GM18861 (cell line): ENCODE measurements at regions not wholly inside any gene's neighbourhood (a gene's known extent, or its start where the extent isn't known, plus 50 kb on each side); places are given as distances from the start of the nearest gene placed in this dataset.

ENCODE experiments used
- ATAC-seq: cut with Tn5 transposase; IDR thresholded peaks from one replicate; pipeline ENCODE4 v1.9.1; 2021; ENCODE audit not compliant: unreplicated experiment

- ATAC-seq, result peak; percentile 81
Observed at GRCh38 chr7:46695051-46695708, 774.1 kb upstream of the IGFBP3 start.

- no peak for ATAC-seq
Observed at GRCh38 chr7:46694058-46694457, 773.0 kb upstream of the IGFBP3 start.

DNA sequence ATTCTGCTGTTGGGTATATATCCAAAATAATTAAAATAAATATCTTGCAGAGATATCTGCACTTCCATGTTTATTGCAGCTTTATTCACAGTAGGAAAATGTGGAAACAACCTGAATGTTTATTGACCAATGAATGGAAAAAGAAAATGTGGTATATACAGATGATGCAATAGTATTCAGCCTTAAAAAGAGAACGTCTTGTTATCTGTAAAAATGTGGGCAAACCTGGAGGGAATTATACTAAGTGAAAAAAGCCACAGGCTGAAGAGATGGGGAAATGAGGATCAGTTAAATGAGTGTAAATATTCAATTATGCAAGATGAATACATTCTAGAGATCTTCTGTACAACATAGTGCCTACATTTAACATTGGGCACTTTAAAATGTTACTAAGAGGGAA lies 766.1 kb upstream of the IGFBP3 start:
- no peak for ATAC-seq

- no peak for ATAC-seq
Observed at GRCh38 chr7:46685051-46685450, 764.0 kb upstream of the IGFBP3 start.

DNA sequence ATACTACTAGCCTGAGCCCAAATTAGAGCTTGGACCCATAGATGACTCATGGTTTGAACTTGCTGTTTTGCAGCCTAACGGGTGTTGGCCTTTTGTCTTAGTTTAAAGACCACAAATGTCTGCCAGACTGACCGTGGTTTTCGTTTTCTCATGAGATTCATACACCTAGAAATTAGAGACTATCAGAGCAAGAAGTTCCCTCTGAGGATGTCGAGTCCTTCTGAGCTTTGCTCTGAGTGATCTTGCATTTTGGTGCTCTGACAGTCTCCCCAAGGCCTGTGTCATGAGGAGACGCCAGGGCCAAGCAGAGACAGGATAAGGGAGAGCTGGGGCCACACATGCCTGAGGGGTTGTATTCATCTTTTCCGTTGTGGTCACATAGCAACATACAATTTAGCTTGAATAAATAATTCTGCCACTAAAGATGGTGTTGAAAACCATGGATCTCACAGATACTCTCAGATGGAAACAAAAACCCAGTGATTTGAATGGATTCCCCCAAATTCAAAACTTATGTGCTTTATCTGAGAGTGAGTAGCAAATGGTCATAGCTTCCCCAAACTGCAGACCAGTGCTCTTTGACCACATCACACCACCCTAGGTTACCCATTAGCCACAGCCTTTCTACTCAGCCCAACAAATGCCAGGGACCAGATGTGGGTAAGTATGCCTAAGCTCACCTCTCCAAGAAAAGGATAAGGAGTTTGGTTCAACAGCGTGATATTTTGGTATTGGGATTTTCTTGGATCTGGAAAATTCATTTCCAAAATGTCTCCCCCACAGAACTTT lies 762.0 kb upstream of the IGFBP3 start:
- peak; percentile 62 for ATAC-seq

GRCh38 chr7:46681865-46682503 lies 760.9 kb upstream of the IGFBP3 start:
- ATAC-seq, result no peak

DNA sequence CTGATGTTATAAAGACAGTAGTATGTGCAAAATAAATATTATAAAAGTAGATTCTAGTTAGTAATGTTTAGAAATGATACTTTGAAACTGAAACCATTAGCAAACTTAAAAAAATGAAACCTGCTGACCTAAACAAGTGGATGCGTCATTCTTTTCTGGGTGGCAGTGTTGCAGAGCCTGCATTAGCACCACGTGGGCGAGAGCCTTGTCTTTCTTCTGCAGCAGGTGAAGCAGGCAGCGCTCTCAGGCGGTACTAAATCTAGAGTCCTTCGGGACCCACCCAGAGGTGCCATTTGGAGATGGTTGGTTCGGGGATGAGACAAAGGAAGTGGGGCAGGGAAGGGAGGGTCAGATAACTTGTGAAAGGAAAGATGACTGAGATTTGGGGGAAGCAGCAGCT lies 759.1 kb upstream of the IGFBP3 start:
- ATAC-seq, result no peak

GRCh38 chr7:46679671-46680070 lies 758.6 kb upstream of the IGFBP3 start:
- no peak for ATAC-seq

- ATAC-seq, result no peak
Observed at GRCh38 chr7:46678421-46678820, 757.3 kb upstream of the IGFBP3 start.

GRCh38 chr7:46675456-46675855 lies 754.4 kb upstream of the IGFBP3 start:
- no peak for ATAC-seq

GRCh38 chr7:46672861-46673260 lies 751.8 kb upstream of the IGFBP3 start:
- ATAC-seq, result no peak

- no peak for ATAC-seq
Observed at GRCh38 chr7:46671108-46671769, 750.2 kb upstream of the IGFBP3 start.

GRCh38 chr7:46669028-46669427 lies 748.0 kb upstream of the IGFBP3 start:
- ATAC-seq, result no peak

DNA sequence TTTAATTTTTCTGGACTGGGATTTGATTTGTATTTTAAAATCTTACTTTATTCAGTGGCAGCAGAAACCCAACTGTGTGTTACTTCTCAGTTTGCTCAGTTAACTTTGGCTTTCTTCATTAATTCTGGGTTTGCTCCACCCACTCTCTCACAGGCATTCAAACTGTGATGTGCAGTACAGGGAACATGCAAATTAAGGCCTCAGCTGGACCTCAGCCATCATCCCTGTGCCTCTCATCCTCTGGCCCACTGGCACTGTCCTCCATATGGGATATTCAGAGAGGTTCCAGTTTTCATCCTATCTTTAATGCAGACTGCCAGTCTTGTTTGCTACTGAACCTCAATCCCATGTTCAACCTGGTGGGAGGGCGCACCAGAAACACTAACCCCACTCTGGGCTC lies 743.4 kb upstream of the IGFBP3 start:
- ATAC-seq, result no peak

DNA sequence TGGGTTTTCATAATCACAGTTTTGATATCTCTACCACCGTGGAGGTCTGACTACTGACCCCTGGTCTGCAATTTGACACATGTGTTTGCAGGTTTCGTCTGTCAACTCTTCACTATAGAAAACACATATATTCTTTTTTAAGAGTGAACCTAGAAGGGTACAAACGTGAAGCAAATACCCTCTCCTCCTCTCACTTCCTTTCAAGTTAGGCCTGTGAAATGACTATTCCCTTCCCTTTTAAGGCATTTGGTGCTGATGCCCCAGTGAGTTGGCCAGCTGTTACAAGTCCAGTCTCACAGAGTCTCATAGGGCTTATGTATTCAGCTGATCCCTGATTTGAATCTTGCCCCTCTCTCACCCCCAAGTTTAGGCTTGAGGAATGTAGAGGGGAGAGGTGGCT lies 742.0 kb upstream of the IGFBP3 start:
- ATAC-seq, result no peak

DNA sequence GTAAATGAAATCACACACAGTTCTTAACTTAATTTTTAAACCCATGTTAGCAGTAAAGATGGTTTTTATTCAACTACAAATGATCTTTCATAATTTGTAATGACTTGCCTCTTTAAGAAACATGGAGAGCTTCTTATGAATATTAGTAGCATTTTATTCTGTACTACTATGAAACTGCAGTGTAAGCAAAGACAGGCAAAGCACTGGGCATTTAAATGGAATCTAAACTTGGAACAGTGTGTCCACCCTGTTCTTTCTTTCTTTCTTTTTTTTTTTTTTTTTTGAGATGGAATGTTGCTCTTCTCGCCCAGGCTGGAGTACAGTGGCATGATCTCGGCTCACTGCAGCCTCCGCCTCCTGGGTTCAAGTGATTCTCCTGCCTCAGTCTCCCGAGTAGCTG lies 740.4 kb upstream of the IGFBP3 start:
- ATAC-seq, result no peak

DNA sequence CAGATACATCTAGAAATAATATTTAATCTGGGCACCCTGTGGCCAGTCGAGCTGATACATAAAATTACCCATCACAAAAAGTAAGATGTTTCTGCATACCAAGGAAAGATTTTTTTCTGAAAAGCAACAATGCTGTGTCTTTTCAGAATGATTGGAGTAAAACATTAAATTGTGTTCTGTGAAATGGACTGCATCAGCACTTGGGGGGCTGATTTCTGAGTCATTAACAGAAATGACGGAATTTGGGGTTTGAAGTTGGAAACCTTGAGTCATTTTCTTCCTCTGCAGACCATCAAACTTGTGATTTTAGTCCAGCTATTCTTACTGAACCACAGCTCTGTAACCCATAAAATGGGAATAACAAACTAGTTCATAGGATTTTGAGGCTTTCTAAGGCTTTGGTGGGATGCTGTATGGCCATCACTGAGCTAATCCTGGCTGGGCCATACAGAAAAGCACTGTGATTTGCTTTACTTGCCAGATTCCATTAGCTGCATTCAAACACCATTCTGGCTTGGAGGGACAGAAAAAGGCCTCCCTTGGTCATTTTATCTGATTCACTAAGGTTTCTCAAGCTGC lies 739.4 kb upstream of the IGFBP3 start:
- no peak for ATAC-seq

GRCh38 chr7:46658281-46658680 lies 737.2 kb upstream of the IGFBP3 start:
- no peak for ATAC-seq

DNA sequence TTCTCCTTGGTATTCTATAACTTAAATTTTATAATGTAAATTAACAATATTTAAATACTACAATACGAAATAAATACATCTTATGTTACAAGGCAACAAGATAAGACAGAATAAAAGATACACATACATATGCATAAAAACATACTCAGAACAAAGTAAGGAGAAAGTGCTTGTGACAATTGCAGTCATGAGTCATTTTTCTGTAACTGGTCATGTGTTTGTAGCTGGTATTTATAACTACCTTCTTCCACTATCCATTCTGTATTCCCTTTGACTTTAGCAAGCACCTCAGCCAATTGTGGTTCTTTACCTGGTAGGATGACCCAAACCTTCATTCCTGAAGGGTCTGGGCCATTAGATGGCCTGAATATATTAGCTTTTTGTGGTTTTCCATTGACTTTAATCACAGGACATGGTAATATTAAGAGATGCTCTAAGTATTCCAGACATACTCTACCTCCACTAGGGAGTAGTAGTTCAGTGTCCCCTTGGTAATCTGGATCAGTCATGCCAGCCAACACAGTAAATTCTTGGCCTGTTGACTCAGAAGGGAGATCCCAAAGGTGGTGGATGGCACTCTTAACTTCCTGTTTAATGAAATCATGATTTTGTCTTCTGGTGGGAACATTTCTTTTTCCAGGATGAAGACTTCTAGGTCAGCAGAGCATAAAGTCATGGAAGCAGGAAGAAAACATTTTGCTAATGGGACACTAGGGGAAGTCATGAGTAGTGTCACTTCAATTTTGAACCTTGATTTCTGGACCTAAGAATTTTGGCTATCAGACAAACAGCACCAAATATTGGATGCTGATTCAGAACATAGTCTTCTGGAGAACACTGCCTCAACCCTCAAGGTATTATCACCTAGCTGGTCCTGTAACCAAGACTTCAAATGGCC lies 733.7 kb upstream of the IGFBP3 start:
- ATAC-seq, result no peak

GRCh38 chr7:46653848-46654247 lies 732.8 kb upstream of the IGFBP3 start:
- ATAC-seq, result no peak
